GM12878 (cell line): ENCODE measurements at regions not wholly inside any gene's neighbourhood (a gene's known extent, or its start where the extent isn't known, plus 50 kb on each side); places are given as distances from the start of the nearest gene placed in this dataset.

Experiments
- ATAC-seq: fragments of 200-7000 bp; cut with Tn5 transposase; 3 replicates; pipeline ENCODE4 v1.9.1; 2020; ENCODE audit warnings: mild to moderate bottlenecking, moderate library complexity
- BruUV-seq: library from RNA; stranded (reverse); fragments of 400-500 nt; replicated peaks from 2 replicates; lab custom pipeline; 2021; lab: Mats Ljungman, UMichigan
- CTCF ChIA-PET: fragments of 300-600 bp; sonication (Branson Sonifier 250); formaldehyde crosslinking; extraction: SDS; loops from one replicate; lab custom pipeline; 2021; ENCODE audit warnings: inconsistent platforms; lab: Yijun Ruan, JAX
- POLR2A ChIA-PET: fragments of 350-600 bp; formaldehyde crosslinking; extraction: SDS; loops from one replicate; lab custom pipeline; 2021; ENCODE audit warnings: inconsistent platforms; lab: Charles Lee
- RAD21 ChIA-PET: fragments of 300-600 bp; sonication (Branson Sonifier 250); formaldehyde crosslinking; loops from one replicate; lab custom pipeline; 2023; ENCODE audit warnings: antibody characterized with exemption; ENCODE audit not compliant: unreplicated experiment; lab: Charles Lee
- SMC1A ChIA-PET: fragments of 300-600 bp; sonication (Branson Sonifier 250); formaldehyde crosslinking; loops from one replicate; lab custom pipeline; 2023; ENCODE audit not compliant: unreplicated experiment, uncharacterized antibody; lab: Charles Lee
- DNase-seq: peaks from one replicate; pipeline ENCODE4 v3.0.0-alpha.2; 2011; ENCODE audit warnings: low read depth, low spot score
- FAIRE-seq: peaks from 3 replicates; lab custom pipeline; 2011; peaks lifted over from hg19 to GRCh38; lab: Jason Lieb, UNC
- H2AFZ ChIP-seq: 2 replicates; pipeline ENCODE4 v1.6.0; 2011; ENCODE audit warnings: low read depth, low read length, control low read depth; ENCODE audit not compliant: control insufficient read depth
- H3K27ac ChIP-seq: 2 replicates; pipeline ENCODE4 v1.5.1; 2011; ENCODE audit warnings: control low read depth; ENCODE audit not compliant: control insufficient read depth, insufficient read depth
- H3K27me3 ChIP-seq, 2 experiments: replicated peaks in 1 of 2; 2 replicates each; pipeline versions ENCODE4 v1.6.0 to v1.6.1; 2011; ENCODE audit warnings: low read length in 1 of 2; ENCODE audit not compliant: control insufficient read depth in 2 of 2, insufficient read depth in 2 of 2
- H3K36me3 ChIP-seq, 2 experiments: 2 replicates each; pipeline ENCODE4 v1.5.1; 2011; ENCODE audit warnings: low read length in 1 of 2; ENCODE audit not compliant: control insufficient read depth in 2 of 2, insufficient read depth in 2 of 2
- H3K4me1 ChIP-seq: 2 replicates; pipeline ENCODE4 v1.6.1; 2011; ENCODE audit warnings: mild to moderate bottlenecking, low read length, moderate library complexity, mixed read lengths; ENCODE audit not compliant: control insufficient read depth, insufficient read depth
- H3K4me2 ChIP-seq: 2 replicates; pipeline ENCODE4 v1.6.0; 2011; ENCODE audit warnings: control low read depth; ENCODE audit not compliant: control insufficient read depth, insufficient read depth
- H3K4me3 ChIP-seq: fragments of 200-600 bp; sonication (generic); 2 replicates; pipeline ENCODE4 v1.5.1; 2016
- H3K79me2 ChIP-seq: 2 replicates; pipeline ENCODE4 v1.6.0; 2011; ENCODE audit warnings: low read length; ENCODE audit not compliant: control insufficient read depth, insufficient read depth
- H3K9ac ChIP-seq: 2 replicates; pipeline ENCODE4 v1.8.0; 2011; ENCODE audit warnings: low read length, control low read depth, mixed read lengths; ENCODE audit not compliant: control insufficient read depth, insufficient read depth
- H3K9me3 ChIP-seq: replicated peaks from 3 replicates; pipeline ENCODE4 v1.5.1; 2011; ENCODE audit warnings: mild to moderate bottlenecking, low read length; ENCODE audit not compliant: control insufficient read depth, insufficient read depth
- H4K20me1 ChIP-seq: 2 replicates; pipeline ENCODE4 v1.6.0; 2011; ENCODE audit not compliant: control insufficient read depth, insufficient read depth
- ATF3 ChIP-seq: IDR thresholded peaks from 2 replicates; pipeline ENCODE4 v1.6.1; 2011; ENCODE audit warnings: low read depth, mild to moderate bottlenecking, low read length, moderate library complexity, borderline replicate concordance; ENCODE audit errors: extremely low read depth
- BACH1 ChIP-seq: fragments of 450-650 bp; IDR thresholded peaks from 2 replicates; pipeline ENCODE4 v1.6.1; 2017; ENCODE audit warnings: mild to moderate bottlenecking, borderline replicate concordance
- PKNOX1 ChIP-seq: fragments of 450-650 bp; IDR thresholded peaks from 2 replicates; pipeline ENCODE4 v1.6.1; 2016; ENCODE audit warnings: mild to moderate bottlenecking
- POLR2AphosphoS2 ChIP-seq: IDR thresholded peaks from 2 replicates; pipeline ENCODE4 v1.6.1; 2011; ENCODE audit warnings: low read depth, mild to moderate bottlenecking, low read length, improper control_type of control experiment, moderate library complexity
- SREBF1 ChIP-seq: IDR thresholded peaks from 2 replicates; pipeline ENCODE4 v1.6.1; 2012; ENCODE audit warnings: mild to moderate bottlenecking, low read length
- STAT1 ChIP-seq: fragments of 450-650 bp; conservative IDR thresholded peaks from 2 replicates; pipeline ENCODE4 v1.6.1; 2014; ENCODE audit warnings: antibody characterized with exemption, mild to moderate bottlenecking
- YY1 ChIP-seq: IDR thresholded peaks from 2 replicates; pipeline ENCODE4 v1.6.1; 2011; ENCODE audit warnings: low read depth, mild to moderate bottlenecking, low read length
- ZNF207 ChIP-seq: fragments of 450-650 bp; IDR thresholded peaks from 2 replicates; pipeline ENCODE4 v1.6.1; 2014; ENCODE audit warnings: antibody characterized with exemption, mild to moderate bottlenecking, borderline replicate concordance
- WGBS: methylation state at CpG from one replicate; pipeline ENCODE4 v1.1.6; 2016; ENCODE audit warnings: low lambda C conversion rate; ENCODE audit not compliant: insufficient replicate concordance, insufficient coverage; ENCODE audit errors: missing lambda C conversion rate; 5-methylcytosine and 5-hydroxymethylcytosine counted together
- in situ Hi-C: fragments of 300-500 bp; cut with MboI; formaldehyde crosslinking; loops from 9 replicates; pipeline ENCODE4 v1.14.3; 2018; ENCODE audit warnings: mixed read lengths
- intact Hi-C: fragments of 100-400 bp; cut with micrococcal nuclease; formaldehyde crosslinking; loops from one replicate; pipeline ENCODE4 v1.14.2; 2022; ENCODE audit not compliant: unreplicated experiment
- TF ChIP-seq, protein P1 (sequence below): fragments of 450-650 bp; IDR thresholded peaks from 2 replicates; pipeline ENCODE4 v1.6.1; 2016; ENCODE audit warnings: mild to moderate bottlenecking
- TF ChIP-seq, protein P2 (sequence below): IDR thresholded peaks from 2 replicates; pipeline ENCODE4 v1.6.1; 2011; ENCODE audit warnings: mild to moderate bottlenecking, low read depth, low read length, moderate library complexity; ENCODE audit not compliant: insufficient replicate concordance

DNA sequence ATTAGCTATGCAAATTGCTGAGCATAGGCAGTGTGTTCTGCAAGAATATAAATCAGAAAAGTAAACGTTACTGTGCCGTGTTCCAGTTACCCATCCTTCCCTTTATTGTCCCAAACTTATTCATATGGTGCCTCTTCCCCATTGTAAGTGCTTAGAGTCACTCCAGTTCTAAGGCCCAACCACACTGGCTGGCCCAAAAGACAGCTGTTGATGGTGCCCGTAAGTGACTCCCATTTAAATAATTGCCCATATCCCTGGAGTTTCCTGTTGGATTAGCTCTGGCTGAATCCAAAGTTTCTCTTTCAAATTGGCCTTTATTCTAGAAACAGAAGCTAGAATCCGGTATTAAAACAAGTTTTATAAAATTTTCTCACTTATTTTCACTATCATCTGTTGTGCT is 400.1 kb upstream of the DDHD1 start:
- CTCF ChIA-PET, result no interaction called here

More for the DNA sequence above, 400.1 kb upstream of the DDHD1 start:
- Histone ChIP-seq H3K27ac (no peak overlapping the region), H3K4me3 (no peak overlapping the region), H3K36me3 (no peaks in the 10 kb centered on the region), H3K9ac (no peak overlapping the region), H3K9me3 (no peaks in the 10 kb centered on the region), H4K20me1 (no peaks in the 10 kb centered on the region), H2AFZ (no peak overlapping the region), H3K4me2 (no peak overlapping the region), H3K79me2 (no peaks in the 10 kb centered on the region), H3K27me3 (no peaks in the 10 kb centered on the region), H3K4me1 (no peaks in the 10 kb centered on the region)
- 10% methylated on average over 4 of the region's 4 CpGs for WGBS
- ChIA-PET POLR2A (no interaction called here), SMC1A (interaction anchor here (1.0 to 2.6 kb wide), 2 partner anchors 12 to 795 kb away, joined by 4 to 7 read pairs; no protein-coding TSS in a partner anchor), RAD21 (no interaction called here)
- intact Hi-C loops, result no loop called here
- BruUV-seq, result no TSS peak
- ATAC-seq, result no peak
- TF ChIP-seq YY1 (no peak), ATF3 (no peak), BACH1 (no peak), POLR2AphosphoS2 (no peak), STAT1 (no peak), ZNF207 (no peak), SREBF1 (no peak), PKNOX1 (no peak)
- TF ChIP-seq, protein P1, sequence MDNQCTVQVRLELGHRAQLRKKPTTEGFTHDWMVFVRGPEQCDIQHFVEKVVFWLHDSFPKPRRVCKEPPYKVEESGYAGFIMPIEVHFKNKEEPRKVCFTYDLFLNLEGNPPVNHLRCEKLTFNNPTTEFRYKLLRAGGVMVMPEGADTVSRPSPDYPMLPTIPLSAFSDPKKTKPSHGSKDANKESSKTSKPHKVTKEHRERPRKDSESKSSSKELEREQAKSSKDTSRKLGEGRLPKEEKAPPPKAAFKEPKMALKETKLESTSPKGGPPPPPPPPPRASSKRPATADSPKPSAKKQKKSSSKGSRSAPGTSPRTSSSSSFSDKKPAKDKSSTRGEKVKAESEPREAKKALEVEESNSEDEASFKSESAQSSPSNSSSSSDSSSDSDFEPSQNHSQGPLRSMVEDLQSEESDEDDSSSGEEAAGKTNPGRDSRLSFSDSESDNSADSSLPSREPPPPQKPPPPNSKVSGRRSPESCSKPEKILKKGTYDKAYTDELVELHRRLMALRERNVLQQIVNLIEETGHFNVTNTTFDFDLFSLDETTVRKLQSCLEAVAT, result no peak
- TF ChIP-seq, protein P2, sequence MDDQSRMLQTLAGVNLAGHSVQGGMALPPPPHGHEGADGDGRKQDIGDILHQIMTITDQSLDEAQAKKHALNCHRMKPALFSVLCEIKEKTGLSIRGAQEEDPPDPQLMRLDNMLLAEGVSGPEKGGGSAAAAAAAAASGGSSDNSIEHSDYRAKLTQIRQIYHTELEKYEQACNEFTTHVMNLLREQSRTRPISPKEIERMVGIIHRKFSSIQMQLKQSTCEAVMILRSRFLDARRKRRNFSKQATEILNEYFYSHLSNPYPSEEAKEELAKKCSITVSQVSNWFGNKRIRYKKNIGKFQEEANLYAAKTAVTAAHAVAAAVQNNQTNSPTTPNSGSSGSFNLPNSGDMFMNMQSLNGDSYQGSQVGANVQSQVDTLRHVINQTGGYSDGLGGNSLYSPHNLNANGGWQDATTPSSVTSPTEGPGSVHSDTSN, result no peak
- no peak for FAIRE-seq
- in situ Hi-C loops, result no loop called here
- DNase-seq, result no peak
